Caco-2 (cell line): ENCODE measurements at regions not wholly inside any gene's neighbourhood (a gene's known extent, or its start where the extent isn't known, plus 50 kb on each side); places are given as distances from the start of the nearest gene placed in this dataset.

Source experiments
- BruUV-seq: library from RNA; stranded (reverse); fragments of 400-500 nt; replicated peaks from 2 replicates; lab custom pipeline; 2021; lab: Mats Ljungman, UMichigan
- CTCF ChIA-PET: fragments of 300-600 bp; sonication (Branson Sonifier 250); formaldehyde crosslinking; loops from one replicate; lab custom pipeline; 2022; ENCODE audit warnings: antibody characterized with exemption; lab: Charles Lee
- POLR2A ChIA-PET: fragments of 300-600 bp; sonication (Branson Sonifier 250); formaldehyde crosslinking; loops from one replicate; lab custom pipeline; 2022; ENCODE audit warnings: antibody characterized with exemption; lab: Charles Lee
- DNase-seq, 2 experiments: peaks; one replicate each; pipeline versions ENCODE4 v3.0.0 to v3.0.0-alpha.2; 2020 to 2022
- H3K27me3 ChIP-seq: replicated peaks from 2 replicates; pipeline ENCODE4 v1.6.0; 2011; ENCODE audit warnings: low read length; ENCODE audit not compliant: control insufficient read depth, insufficient read depth
- H3K36me3 ChIP-seq: 2 replicates; pipeline ENCODE4 v1.5.1; 2011; ENCODE audit warnings: low read length; ENCODE audit not compliant: control insufficient read depth, insufficient read depth
- H3K4me1 ChIP-seq: fragments of 250-450 bp; sonication (Bioruptor Pico); 2 replicates; pipeline ENCODE4 v1.5.1; 2020; ENCODE audit warnings: mild to moderate bottlenecking
- H3K4me3 ChIP-seq: 2 replicates; pipeline ENCODE4 v1.5.1; 2011; ENCODE audit warnings: low read depth, mild to moderate bottlenecking, control low read depth, low read length
- H3K9me3 ChIP-seq: fragments of 250-450 bp; sonication (Bioruptor Pico); 2 replicates; pipeline ENCODE4 v1.5.1; 2020; ENCODE audit warnings: mild to moderate bottlenecking, moderate library complexity
- H3K27ac Mint-ChIP-seq: one replicate; pipeline ENCODE4 v1.8.0; 2022; ENCODE audit warnings: mixed read lengths; ENCODE audit not compliant: unreplicated experiment
- H3K27me3 Mint-ChIP-seq: one replicate; pipeline ENCODE4 v1.8.0; 2022; ENCODE audit warnings: mixed read lengths; ENCODE audit not compliant: insufficient read depth, unreplicated experiment
- H3K36me3 Mint-ChIP-seq: one replicate; pipeline ENCODE4 v1.8.0; 2022; ENCODE audit warnings: mild to moderate bottlenecking, mixed read lengths; ENCODE audit not compliant: insufficient read depth, unreplicated experiment
- H3K4me1 Mint-ChIP-seq: one replicate; pipeline ENCODE4 v1.8.0; 2022; ENCODE audit warnings: low read depth, mixed read lengths; ENCODE audit not compliant: unreplicated experiment
- H3K4me3 Mint-ChIP-seq: one replicate; pipeline ENCODE4 v1.8.0; 2022; ENCODE audit warnings: mild to moderate bottlenecking, moderate library complexity, mixed read lengths; ENCODE audit not compliant: unreplicated experiment
- H3K9me3 Mint-ChIP-seq: one replicate; pipeline ENCODE4 v1.8.0; 2022; ENCODE audit warnings: mixed read lengths; ENCODE audit not compliant: unreplicated experiment
- CTCF ChIP-seq, 2 experiments: fragments of 200-600 bp in 1 of 2; IDR thresholded peaks; 1 replicate in 1 of 2; 2 replicates in 1 of 2; pipeline versions ENCODE4 v1.5.1 to v1.8.0; 2011 to 2022; ENCODE audit warnings: antibody characterized with exemption in 1 of 2, control low read depth in 1 of 2, inconsistent platforms in 1 of 2, low read depth in 1 of 2, low read length in 1 of 2, mild to moderate bottlenecking in 1 of 2, moderate library complexity in 1 of 2; ENCODE audit not compliant: insufficient read depth in 1 of 2, severe bottlenecking in 1 of 2, unreplicated experiment in 1 of 2
- intact Hi-C: fragments of 100-400 bp; cut with micrococcal nuclease; formaldehyde crosslinking; loops from one replicate; pipeline ENCODE4 v1.10.0; 2022; ENCODE audit not compliant: unreplicated experiment

- no TSS peak for BruUV-seq
- Mint-ChIP-seq H3K36me3 (no peaks in the 10 kb centered on the region), H3K27me3 (peaks cover 14% of the 10 kb centered on the region), H3K4me3 (no peak overlapping the region), H3K9me3 (no peaks in the 10 kb centered on the region), H3K27ac (no peak overlapping the region), H3K4me1 (peaks cover 11% of the 10 kb centered on the region)
- no peaks in the 10 kb centered on the region for H3K9me3 ChIP-seq
- peaks cover 4% of the 10 kb centered on the region; the same call in 1 of the 2 replicates for H3K4me1 ChIP-seq
- ChIA-PET POLR2A (no interaction called here), CTCF (interaction anchor here (1.0 to 1.5 kb wide), 2 partner anchors 14 to 223 kb away, joined by 3 to 6 read pairs; no protein-coding TSS in a partner anchor)
- intact Hi-C loops = loop anchor here (1.0 to 2.0 kb wide), 3 partner anchors 64 to 223 kb away; partner anchors contain the start of genes ITGA1 and PELO
- H3K36me3 ChIP-seq = no peaks in the 10 kb centered on the region
- no peak for DNase-seq
- no peaks in the 10 kb centered on the region for H3K27me3 ChIP-seq
- no peak overlapping the region for H3K4me3 ChIP-seq
- TF ChIP-seq CTCF (IDR thresholded peaks at IDR 0.05; ENCODE audit: insufficient read depth in 1 of 2, low read depth in 1 of 2, low read length in 1 of 2, severe bottlenecking in 1 of 2, unreplicated experiment in 1 of 2) = no peak
Measured at GRCh38 chr5:52692606-52693005, 95.1 kb upstream of the ITGA1 start.

DNA sequence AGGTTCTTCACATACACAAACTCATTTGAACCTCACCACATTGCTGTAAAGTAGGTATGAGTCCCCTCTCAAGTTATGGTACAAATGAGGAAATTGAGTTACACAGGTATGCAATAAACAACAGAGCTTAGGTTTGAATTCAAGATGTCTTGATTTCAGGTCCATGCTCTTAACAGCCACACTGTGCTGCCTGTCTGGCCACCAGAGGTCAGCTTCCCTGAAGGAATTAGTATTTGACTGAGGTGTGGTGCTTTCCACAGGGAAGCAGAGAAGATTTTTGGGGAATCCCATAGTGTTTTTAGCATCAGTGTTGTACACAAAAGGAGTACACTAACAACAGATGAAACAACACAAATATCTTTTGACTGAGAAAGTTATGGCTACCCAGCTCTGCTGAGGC is 94.4 kb upstream of the ITGA1 start:
- intact Hi-C loops = loop anchor here (1.0 to 2.0 kb wide), 3 partner anchors 64 to 222 kb away; partner anchors contain the start of genes ITGA1 and PELO
- no peaks in the 10 kb centered on the region for H3K9me3 ChIP-seq
- no peaks in the 10 kb centered on the region for H3K27me3 ChIP-seq
- peak in 1 of 2 experiments; percentile 24 for DNase-seq
- ChIA-PET CTCF (interaction anchor here (1.0 to 1.5 kb wide), 2 partner anchors 14 to 222 kb away, joined by 3 to 6 read pairs; no protein-coding TSS in a partner anchor), POLR2A (no interaction called here)
- Mint-ChIP-seq H3K27me3 (peaks cover 14% of the 10 kb centered on the region), H3K4me3 (no peak overlapping the region), H3K9me3 (no peaks in the 10 kb centered on the region), H3K36me3 (no peaks in the 10 kb centered on the region), H3K4me1 (peaks cover 11% of the 10 kb centered on the region), H3K27ac (no peak overlapping the region)
- no TSS peak for BruUV-seq
- no peaks in the 10 kb centered on the region for H3K36me3 ChIP-seq
- H3K4me1 ChIP-seq = peaks cover 4% of the 10 kb centered on the region; the same call in 1 of the 2 replicates
- TF ChIP-seq CTCF (IDR thresholded peaks at IDR 0.05; ENCODE audit: insufficient read depth in 1 of 2, low read depth in 1 of 2, low read length in 1 of 2, severe bottlenecking in 1 of 2, unreplicated experiment in 1 of 2) = peak; percentile 50 to 76
- H3K4me3 ChIP-seq = no peak overlapping the region

GRCh38 chr5:52693836-52694235 is 93.9 kb upstream of the ITGA1 start:
- Mint-ChIP-seq H3K4me3 (no peak overlapping the region), H3K9me3 (no peaks in the 10 kb centered on the region), H3K36me3 (no peaks in the 10 kb centered on the region), H3K27me3 (peaks cover 14% of the 10 kb centered on the region), H3K4me1 (peaks cover 11% of the 10 kb centered on the region), H3K27ac (no peak overlapping the region)
- no peaks in the 10 kb centered on the region for H3K9me3 ChIP-seq
- H3K4me1 ChIP-seq = peaks cover 4% of the 10 kb centered on the region; the same call in 1 of the 2 replicates
- intact Hi-C loops = loop anchor here (1.0 to 2.0 kb wide), 3 partner anchors 63 to 221 kb away; partner anchors contain the start of genes ITGA1 and PELO
- H3K4me3 ChIP-seq = no peak overlapping the region
- BruUV-seq = no TSS peak
- H3K36me3 ChIP-seq = no peaks in the 10 kb centered on the region
- DNase-seq = no peak
- ChIA-PET CTCF (interaction anchor here (1.0 to 1.5 kb wide), 2 partner anchors 13 to 222 kb away, joined by 3 to 6 read pairs; no protein-coding TSS in a partner anchor), POLR2A (no interaction called here)
- no peaks in the 10 kb centered on the region for H3K27me3 ChIP-seq
- TF ChIP-seq CTCF (IDR thresholded peaks at IDR 0.05; ENCODE audit: insufficient read depth in 1 of 2, low read depth in 1 of 2, low read length in 1 of 2, severe bottlenecking in 1 of 2, unreplicated experiment in 1 of 2) = no peak
